CD4-positive, alpha-beta T cell treated with Interleukin-4 for 1 hour (primary cell): ENCODE measurements at regions not wholly inside any gene's neighbourhood (a gene's known extent, or its start where the extent isn't known, plus 50 kb on each side); places are given as distances from the start of the nearest gene placed in this dataset.

ENCODE experiments used
- DNase-seq, 2 donors: peaks; one replicate each; pipeline ENCODE4 v3.0.0-alpha.2; 2020 to 2022

DNA sequence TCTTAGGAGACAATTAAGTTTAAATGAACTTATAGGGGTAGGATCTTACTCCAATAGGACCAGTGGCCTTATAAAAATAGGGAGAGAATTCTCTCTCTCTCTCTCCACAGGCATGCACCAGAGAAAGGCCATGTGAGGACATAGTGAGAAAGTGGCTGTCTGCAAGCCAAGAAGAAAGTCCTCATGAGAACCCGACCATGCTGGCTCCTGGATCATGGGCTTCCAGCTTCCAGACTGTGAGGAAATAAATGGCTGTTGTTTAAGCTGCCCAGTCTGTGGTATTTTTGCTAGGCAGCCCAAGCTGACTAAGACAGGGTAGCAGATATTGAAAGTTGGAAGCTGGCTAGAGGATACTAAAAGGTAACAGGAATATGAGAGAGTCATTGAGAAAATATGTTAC is 454.0 kb downstream of the NBAS start:
- no peak for DNase-seq

DNA sequence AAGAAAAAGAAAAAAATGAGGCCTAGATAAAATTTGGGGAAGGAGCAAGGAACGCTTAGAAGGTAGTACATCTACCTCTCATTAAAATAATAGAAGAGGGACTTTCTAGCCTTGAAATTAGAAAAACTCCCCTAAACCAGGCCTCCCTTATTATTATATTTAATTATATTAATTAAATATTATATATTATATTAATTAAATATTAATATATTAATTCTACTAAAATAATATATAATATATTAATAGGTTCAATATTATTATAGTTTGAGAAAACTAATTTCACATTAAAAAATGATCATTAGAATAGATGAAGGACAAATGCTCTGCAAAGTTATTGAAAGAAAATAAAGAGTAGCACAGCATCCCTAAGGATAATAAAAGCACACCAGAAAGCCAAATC is 449.4 kb downstream of the NBAS start:
- no peak for DNase-seq

DNA sequence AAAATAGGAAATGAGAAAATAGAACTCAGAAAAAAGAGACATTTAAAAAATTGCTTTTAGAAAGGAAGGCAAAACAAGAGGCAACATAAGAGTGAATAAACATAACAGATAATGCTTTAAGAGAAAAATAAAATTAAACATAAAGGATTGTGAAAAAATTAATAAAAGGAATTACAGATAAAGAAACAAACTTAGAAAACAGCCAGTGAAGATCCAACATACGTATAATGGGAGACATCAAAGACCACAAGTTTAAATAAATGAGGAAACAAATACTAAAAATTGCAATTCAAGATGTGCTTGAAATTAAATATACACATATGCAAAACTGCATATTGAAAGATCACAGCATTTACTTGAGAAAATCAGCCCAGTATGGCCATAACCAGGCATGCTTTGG is 448.9 kb downstream of the NBAS start:
- DNase-seq = peak in 1 of 2 donors; percentile 22

GRCh38 chr2:15115776-15116175 is 445.4 kb downstream of the NBAS start:
- no peak for DNase-seq

- DNase-seq = no peak
Observed at GRCh38 chr2:15116830-15117229, 444.3 kb downstream of the NBAS start.
